HG02571 (cell line): ENCODE measurements at regions not wholly inside any gene's neighbourhood (a gene's known extent, or its start where the extent isn't known, plus 50 kb on each side); places are given as distances from the start of the nearest gene placed in this dataset.

Experiments
- ATAC-seq: cut with Tn5 transposase; IDR thresholded peaks from one replicate; pipeline ENCODE4 v1.9.1; 2021; ENCODE audit warnings: mild to moderate bottlenecking, moderate library complexity; ENCODE audit not compliant: unreplicated experiment

DNA sequence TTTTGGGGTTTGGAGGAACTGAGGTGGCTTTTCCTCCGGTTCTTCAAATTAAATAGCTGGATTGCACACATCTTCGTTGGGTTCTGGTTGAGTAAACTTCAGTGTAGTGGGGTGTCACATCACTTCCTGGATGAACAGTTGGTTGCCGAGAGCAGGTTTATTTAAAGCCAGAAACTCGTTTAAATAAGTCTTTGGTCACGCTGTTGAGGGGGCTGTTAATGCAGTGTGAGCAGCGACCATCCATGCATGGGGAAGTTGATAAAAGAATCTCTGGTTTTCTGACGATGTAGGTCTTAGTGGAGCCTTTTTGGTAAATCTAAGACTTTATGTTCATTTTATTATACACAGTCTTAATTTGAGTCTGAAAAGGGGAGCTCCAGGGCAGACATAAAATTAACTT, 351.2 kb upstream of the ARGLU1 start:
- ATAC-seq, result no peak

GRCh38 chr13:106918557-106918860, 350.6 kb upstream of the ARGLU1 start:
- no peak for ATAC-seq

- ATAC-seq, result peak; percentile 91
These were observed 350.0 kb upstream of the ARGLU1 start for GRCh38 chr13:106917673-106918556.

DNA sequence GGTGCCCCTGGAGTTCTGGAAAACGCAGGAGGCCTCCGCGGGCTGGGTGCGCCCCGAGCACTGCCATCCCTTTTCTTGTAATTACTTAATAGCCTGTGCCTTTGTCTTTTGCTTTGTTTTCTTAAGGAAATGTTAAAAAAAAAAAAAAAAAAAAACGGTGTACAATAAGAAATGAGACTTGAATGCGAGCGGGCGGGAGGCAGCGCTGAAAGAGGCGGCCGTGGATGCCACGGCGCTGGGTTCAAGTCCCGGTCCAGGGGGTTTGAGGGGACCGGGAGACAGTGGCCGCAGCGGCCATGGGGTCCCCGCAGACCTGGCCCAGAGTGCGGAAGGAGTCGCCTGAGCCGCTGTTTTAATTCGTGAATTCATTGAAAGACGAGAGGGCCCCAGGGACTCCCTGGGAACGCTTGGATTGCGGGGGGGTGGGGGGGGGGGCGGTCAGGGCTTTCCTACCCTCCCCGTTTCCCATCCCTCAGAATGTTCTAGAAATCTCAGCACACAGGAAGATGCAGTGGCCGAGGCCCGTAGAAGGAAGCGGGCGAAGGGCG, 349.2 kb upstream of the ARGLU1 start:
- ATAC-seq, result peak; percentile 1

DNA sequence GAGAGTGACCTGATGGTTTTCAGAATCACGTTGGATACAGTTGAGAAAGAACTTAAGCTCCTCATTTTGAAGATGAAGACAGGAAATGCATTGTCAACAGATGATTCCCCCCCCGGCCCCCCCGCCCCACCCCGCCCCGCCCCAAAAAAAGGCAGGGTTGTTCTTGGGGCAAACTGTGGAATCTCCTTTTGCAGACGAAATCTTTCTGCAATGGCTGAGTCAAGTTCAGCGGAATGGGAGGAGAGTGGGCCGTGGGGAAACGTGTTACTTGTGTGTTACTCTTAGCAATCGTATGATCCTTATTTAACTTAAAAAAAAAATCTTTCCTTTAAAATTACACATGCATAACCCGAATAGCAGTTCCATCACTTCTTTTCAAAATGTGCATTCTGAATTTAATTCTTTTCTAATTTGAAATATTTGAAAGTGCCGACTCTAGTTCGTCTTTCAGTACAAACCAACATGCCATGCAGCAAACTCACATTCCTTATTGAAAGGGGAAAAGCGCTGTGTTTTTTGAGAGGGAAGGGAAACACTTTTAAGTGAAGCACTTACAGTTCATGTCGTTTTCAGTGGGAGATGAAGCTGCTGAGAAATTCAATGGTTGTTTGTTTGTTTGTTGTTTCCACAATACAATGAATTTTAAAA, 348.5 kb upstream of the ARGLU1 start:
- no peak for ATAC-seq

DNA sequence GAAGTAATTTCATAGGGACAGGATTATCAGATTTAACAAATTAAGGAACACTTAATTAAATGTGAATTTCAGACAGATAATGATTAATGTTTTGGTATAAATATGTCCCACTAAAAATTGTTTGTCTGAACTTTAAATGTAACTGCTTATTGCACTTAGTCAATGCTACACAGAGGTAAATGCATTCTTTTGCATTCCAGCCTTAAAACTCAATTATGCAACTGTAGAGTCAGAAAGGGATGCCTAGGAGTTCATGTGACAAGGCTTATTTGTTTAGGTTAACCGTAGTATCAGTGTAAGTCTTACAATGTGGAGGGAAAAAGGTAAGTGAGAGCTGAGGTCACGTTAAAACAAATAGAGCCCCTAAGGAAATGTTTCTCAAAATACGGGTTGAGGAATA, 347.2 kb upstream of the ARGLU1 start:
- ATAC-seq, result no peak

DNA sequence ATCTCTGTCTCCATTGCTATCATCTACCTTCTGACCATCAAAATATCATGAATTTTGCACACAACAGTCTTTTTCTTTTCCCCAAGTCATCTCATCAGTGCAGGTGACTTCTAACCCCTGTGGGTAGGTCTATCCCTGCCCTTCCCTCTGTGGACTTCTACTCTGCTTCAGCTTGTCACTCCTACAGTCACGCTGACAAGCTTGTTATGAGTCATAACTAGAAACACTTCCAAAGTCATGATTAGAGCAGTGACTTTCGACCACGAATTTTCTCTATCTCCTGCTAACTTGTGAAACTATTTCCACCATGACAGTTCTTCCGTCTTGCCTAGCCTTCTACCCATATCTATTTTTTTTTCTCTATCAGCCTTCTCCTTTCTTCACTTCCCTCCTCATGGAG, 343.7 kb upstream of the ARGLU1 start:
- no peak for ATAC-seq

DNA sequence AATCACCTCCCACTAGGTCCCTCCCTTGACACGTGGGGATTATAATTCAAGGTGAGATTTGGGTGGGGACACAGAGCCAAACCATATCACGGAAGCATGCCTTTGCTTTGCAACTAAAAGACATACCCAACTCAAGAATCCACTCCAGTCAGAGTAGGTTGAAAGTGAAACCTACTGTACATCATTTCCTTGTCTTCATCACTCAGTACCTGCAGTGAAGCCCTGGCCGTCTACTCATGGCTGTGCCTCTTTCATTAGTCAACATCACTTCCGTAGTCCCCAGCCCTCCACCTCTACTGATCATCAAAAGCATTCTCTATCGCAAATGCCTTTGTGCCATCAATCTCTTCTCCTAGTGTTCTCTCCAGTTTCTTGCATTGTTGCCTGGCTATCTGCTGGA, 343.1 kb upstream of the ARGLU1 start:
- no peak for ATAC-seq

DNA sequence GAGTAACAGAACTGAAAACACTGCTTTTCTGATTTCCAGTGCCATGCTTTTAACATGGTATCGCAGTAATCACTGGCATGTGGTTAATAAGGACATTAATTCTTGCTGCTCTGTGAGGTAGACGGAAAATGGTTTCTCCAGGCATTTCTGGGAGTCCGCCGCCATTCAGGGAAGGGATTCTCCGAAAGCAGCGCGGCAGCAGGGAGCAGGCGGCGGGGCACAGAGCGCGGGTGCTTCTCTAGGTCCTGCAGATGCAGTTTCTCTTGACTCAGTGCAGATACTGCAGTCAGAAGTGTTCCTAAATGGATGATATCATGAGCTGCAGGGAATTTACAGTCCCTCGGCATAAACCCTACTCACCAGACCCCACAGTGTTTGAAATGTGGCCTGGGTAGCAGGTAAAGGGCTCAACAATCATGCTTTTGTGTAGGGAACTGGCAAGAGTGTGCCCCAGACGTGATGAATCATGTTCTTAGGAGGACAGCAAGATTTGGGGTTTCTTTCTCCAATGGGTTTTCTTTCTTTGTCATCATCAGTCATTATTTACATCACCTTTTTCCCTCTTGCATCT, 338.6 kb upstream of the ARGLU1 start:
- no peak for ATAC-seq

DNA sequence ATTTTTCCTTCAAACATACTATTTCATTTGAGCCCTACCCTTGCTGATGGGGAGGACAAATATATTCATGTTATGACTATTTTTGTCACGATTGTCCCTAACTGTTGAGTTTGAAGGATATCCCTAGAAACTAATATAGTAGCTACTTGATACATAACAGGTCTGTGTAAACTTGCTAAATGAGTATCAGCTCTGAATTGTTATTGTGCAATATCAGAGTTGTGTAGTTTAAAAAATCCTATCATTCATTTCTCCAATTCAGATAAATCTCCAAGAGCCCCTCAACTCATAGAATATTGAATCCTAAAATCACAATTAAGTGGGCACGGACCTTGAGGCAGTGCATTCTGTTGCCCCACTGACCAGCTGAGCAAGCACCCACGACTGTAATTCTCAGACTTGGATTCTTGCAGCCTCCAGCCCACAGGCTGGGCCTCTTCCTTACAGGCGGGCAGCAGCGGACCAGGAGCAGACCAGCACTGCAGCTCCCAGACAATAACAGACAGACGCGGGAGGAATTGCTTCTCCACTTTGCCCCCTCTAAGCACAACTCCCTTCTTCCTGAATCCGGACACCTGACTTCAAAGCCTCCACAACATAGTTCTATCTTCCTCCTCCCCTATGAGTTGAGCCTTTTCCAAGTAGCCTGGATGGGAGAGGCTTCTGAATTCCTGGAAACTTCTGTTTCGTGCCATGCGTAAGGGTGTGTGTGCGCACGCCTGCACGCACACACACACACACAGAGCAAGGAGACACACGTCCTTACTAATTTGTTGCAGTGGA, 337.6 kb upstream of the ARGLU1 start:
- ATAC-seq, result no peak

GRCh38 chr13:106899442-106899841, 331.5 kb upstream of the ARGLU1 start:
- ATAC-seq, result no peak

DNA sequence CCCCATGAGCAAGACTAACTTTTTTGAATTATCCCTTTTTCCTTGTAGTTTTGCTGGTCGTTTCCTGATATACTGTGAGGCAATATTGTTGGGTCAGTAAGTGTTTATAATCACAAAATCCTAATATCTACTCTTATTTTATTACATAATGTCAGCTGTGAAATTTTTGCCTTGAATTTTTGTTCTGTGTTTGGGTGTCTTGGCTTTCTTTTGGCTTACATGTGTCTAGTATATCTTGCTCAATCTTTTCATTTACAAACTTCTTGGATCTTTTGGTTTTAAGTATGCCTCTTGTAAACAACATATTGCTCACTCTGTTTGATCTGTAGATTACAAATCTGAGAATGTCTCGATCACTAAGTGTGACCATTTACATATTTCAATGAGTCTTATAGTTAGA, 330.3 kb upstream of the ARGLU1 start:
- no peak for ATAC-seq

DNA sequence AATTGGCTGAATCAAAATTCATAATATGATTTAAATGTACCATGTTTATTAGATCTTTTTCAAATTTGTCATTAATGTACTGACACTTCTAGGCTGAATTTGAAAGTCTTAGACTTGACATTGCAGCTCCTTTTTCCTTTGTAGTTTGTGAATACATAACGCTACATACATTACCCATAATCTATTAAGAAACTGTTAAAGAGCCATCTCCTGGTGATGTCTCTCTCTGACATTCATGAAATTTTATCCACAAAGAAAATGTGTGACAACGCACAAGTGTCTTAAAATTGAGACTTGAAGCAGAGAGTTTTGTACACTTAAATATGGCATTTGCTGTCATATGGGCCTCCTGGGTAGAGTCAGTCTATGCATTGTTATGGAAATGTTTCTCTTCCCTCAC, 320.2 kb upstream of the ARGLU1 start:
- no peak for ATAC-seq

DNA sequence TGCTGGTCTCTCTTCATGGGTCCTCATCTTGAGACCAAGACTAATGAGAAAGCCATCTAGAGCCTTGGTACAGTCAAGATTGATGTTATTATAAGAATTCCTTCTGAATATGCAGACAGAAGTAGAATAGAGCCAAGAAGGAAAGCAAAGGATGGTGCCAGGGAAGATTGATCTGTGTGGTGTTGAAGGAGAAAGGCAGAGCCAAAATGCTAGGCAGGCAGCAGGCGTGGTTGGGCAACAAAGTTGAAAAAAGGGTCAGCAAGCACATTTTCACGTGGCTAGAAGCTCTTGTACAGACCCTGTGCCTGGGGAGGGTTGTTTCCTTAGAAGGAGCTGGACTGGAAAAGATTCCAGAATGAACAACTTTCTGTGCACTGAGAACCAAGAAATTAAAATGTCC, 319.7 kb upstream of the ARGLU1 start:
- ATAC-seq, result no peak

DNA sequence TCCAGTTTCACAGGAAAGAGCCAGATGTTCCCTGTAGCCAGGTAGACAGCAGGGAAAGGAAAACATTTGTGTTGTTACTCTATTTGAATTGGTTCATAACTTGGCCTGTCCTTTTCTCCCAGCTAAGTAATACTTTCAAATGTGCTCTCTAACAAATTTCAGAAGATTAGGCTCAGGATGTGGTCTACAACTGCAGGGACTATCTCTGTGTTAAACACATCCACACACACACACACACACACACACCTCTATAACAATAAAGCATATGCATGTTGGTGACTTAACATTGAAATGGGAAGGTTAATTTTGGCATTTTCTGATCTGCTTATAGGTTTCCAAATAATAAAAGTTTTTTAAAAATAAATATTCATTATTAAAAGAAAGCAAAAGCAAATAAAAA, 316.0 kb upstream of the ARGLU1 start:
- no peak for ATAC-seq

DNA sequence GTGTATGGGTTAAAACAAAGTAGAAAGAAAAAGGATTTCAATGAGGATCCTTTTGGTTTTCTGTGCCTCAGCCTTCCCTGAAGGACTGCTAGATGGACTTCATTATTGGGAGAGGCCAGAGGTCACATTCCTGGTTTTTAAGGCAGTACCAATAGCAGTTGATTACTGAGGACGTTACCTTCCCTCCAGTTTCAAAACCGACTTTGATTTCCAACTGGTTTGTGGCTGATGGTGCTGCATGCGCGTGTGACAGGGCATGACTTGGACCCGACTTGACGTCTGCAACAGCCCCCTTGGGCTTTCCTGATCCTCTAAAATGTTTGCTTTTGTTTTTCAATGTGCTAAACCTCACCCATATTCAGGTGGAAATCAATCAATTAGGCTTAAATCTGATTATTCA, 314.3 kb upstream of the ARGLU1 start:
- no peak for ATAC-seq

GRCh38 chr13:106879806-106880205, 311.9 kb upstream of the ARGLU1 start:
- ATAC-seq, result no peak

GRCh38 chr13:106874323-106874722, 306.4 kb upstream of the ARGLU1 start:
- ATAC-seq, result no peak

DNA sequence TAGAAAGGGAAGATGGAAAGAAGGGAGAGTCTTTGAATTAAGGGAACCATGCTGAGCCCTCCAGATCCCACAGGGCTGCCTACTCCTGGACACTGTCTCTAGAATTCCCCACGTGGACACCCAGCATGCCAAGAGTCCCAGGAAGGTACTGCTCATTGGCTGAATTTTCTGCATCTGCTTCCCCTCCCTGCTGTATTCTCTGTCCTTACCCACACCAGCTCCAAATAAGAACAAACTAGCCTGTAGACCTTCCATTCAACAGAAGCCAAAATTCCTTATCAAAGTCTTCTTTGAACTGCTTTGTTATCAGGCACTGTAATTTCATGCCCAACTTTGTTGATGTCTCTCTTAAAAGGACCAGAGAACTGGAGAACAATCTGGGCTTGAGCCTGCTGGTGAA, 305.9 kb upstream of the ARGLU1 start:
- ATAC-seq, result no peak

DNA sequence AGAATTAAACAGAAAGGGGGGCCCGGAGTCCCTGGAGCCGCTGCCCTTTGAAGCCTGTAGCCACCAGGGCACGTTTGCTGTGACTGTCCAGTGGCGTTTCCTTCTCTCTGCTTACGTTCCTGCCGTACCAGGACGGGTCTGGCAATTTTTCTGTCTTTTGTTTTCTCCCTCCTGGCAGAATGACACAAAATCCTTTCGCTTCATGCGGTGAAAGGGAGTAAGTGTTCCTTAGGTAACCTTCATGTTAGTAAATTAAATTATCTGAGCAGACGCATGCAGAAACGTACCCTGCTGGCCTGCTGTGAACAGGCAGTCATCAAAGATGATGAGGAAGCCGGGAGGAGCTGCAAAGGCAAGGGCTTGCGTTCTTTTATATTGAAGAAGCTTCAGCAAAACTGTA, 299.3 kb upstream of the ARGLU1 start:
- no peak for ATAC-seq

DNA sequence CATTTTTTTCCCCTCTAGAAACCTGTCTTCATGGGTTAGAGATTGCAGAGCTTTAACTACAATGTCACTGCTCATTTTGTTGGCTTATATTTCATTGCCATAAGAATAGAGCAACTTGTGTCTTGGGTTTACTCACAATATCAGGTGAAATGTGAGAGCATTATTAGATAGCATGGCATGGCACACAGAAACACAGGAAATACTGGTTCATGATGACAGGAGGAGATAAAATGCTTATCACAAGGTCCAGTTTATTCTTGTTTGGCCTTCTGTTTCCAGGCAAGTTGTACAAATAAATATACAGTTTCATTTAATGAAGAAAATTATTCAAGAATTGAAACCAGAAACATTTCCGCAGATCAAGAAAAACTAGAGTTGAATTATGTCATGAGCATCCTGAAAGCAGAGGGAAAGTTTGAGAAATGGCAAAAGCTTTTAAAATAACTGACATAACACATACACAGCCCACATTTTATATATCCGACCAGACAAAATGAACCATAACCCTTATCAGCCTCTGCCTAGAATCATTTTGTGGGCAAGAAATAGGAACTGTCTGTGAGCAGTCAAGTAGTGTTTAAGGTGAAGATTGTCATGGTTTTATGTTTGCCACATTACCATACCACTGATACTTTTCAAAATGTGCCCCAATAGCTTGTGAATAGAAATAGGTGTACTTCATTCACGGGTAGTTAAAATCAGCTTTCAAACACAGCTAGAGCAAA, 297.9 kb upstream of the ARGLU1 start:
- no peak for ATAC-seq
